D341Med (cell line): ENCODE measurements at regions not wholly inside any gene's neighbourhood (a gene's known extent, or its start where the extent isn't known, plus 50 kb on each side); places are given as distances from the start of the nearest gene placed in this dataset.
"Not testable (repeated sequence)": the region's sequence is repeated elsewhere in the genome, so short reads cannot be mapped to it uniquely, and the experiment has no call there.

Experiments
- DNase-seq: peaks from one replicate; pipeline ENCODE4 v3.0.0; 2012; ENCODE audit warnings: low spot score

- no peak for DNase-seq
Observed at GRCh38 chr5:36529142-36529541, 77.3 kb upstream of the SLC1A3 start.

GRCh38 chr5:36530215-36530614 lies 76.2 kb upstream of the SLC1A3 start:
- DNase-seq: no peak

GRCh38 chr5:36531401-36531800 lies 75.0 kb upstream of the SLC1A3 start:
- no peak for DNase-seq

GRCh38 chr5:36535378-36535777 lies 71.0 kb upstream of the SLC1A3 start:
- DNase-seq: no peak

GRCh38 chr5:36535859-36536615 lies 70.4 kb upstream of the SLC1A3 start:
- no peak for DNase-seq

- DNase-seq: no peak
Observed at GRCh38 chr5:36536616-36537005, 69.8 kb upstream of the SLC1A3 start.

GRCh38 chr5:36537724-36538123 lies 68.7 kb upstream of the SLC1A3 start:
- DNase-seq: no peak

- no peak for DNase-seq
Observed at GRCh38 chr5:36552651-36553393, 53.6 kb upstream of the SLC1A3 start.

GRCh38 chr5:36555035-36555434 lies 51.4 kb upstream of the SLC1A3 start:
- not testable (repeated sequence) for DNase-seq
